IgD-negative memory B cell (primary cell): ENCODE measurements at regions not wholly inside any gene's neighbourhood (a gene's known extent, or its start where the extent isn't known, plus 50 kb on each side); places are given as distances from the start of the nearest gene placed in this dataset.

ENCODE experiments used
- H3K27ac Mint-ChIP-seq, 3 donors: one replicate each; pipeline ENCODE4 v1.8.0; 2020 to 2022; ENCODE audit warnings: mild to moderate bottlenecking in 3 of 3, mixed read lengths in 3 of 3, moderate library complexity in 1 of 3
- H3K27me3 Mint-ChIP-seq: one replicate; pipeline ENCODE4 v1.8.0; 2021; ENCODE audit warnings: mixed read lengths
- H3K36me3 Mint-ChIP-seq: one replicate; pipeline ENCODE4 v1.8.0; 2020; ENCODE audit warnings: mild to moderate bottlenecking, mixed read lengths
- H3K4me1 Mint-ChIP-seq, 3 donors: one replicate each; pipeline ENCODE4 v1.8.0; 2020 to 2022; ENCODE audit warnings: mixed read lengths in 3 of 3, mild to moderate bottlenecking in 1 of 3
- H3K4me3 Mint-ChIP-seq, 4 donors: one replicate each; pipeline ENCODE4 v1.8.0; 2020 to 2022; ENCODE audit warnings: mild to moderate bottlenecking in 4 of 4, mixed read lengths in 4 of 4, moderate library complexity in 3 of 4
- H3K9me3 Mint-ChIP-seq, 3 donors: one replicate each; pipeline ENCODE4 v1.8.0; 2020 to 2021; ENCODE audit warnings: mixed read lengths in 3 of 3, mild to moderate bottlenecking in 1 of 3

- Mint-ChIP-seq H3K27ac (no peak overlapping the region), H3K27me3 (no peaks in the 10 kb centered on the region), H3K9me3 (no peaks in the 10 kb centered on the region), H3K36me3 (no peaks in the 10 kb centered on the region), H3K4me1 (no peaks in the 10 kb centered on the region), H3K4me3 (no peak overlapping the region)
Observed at GRCh38 chr15:62770752-62771151, 271.8 kb upstream of the TPM1 start.

- no peak overlapping the region for H3K27ac Mint-ChIP-seq
- H3K27me3 Mint-ChIP-seq: no peaks in the 10 kb centered on the region
- no peak overlapping the region for H3K4me3 Mint-ChIP-seq
- H3K4me1 Mint-ChIP-seq: no peaks in the 10 kb centered on the region
- no peaks in the 10 kb centered on the region for H3K36me3 Mint-ChIP-seq
- H3K9me3 Mint-ChIP-seq: no peaks in the 10 kb centered on the region
Observed at GRCh38 chr15:62771234-62771633, 271.3 kb upstream of the TPM1 start.

- H3K27ac Mint-ChIP-seq: no peak overlapping the region
- H3K4me3 Mint-ChIP-seq: no peak overlapping the region
- no peaks in the 10 kb centered on the region for H3K4me1 Mint-ChIP-seq
- no peaks in the 10 kb centered on the region for H3K9me3 Mint-ChIP-seq
- H3K27me3 Mint-ChIP-seq: no peaks in the 10 kb centered on the region
- H3K36me3 Mint-ChIP-seq: no peaks in the 10 kb centered on the region
Observed at GRCh38 chr15:62773369-62774165, 269.0 kb upstream of the TPM1 start.

GRCh38 chr15:62775932-62776331 lies 266.6 kb upstream of the TPM1 start:
- H3K27me3 Mint-ChIP-seq: no peaks in the 10 kb centered on the region
- H3K4me3 Mint-ChIP-seq: no peak overlapping the region
- no peaks in the 10 kb centered on the region for H3K9me3 Mint-ChIP-seq
- no peaks in the 10 kb centered on the region for H3K4me1 Mint-ChIP-seq
- no peak overlapping the region for H3K27ac Mint-ChIP-seq
- H3K36me3 Mint-ChIP-seq: no peaks in the 10 kb centered on the region

GRCh38 chr15:62777671-62778070 lies 264.9 kb upstream of the TPM1 start:
- Mint-ChIP-seq H3K27me3 (peaks cover 4% of the 10 kb centered on the region), H3K4me1 (no peaks in the 10 kb centered on the region), H3K27ac (no peak overlapping the region), H3K4me3 (no peak overlapping the region), H3K36me3 (no peaks in the 10 kb centered on the region), H3K9me3 (no peaks in the 10 kb centered on the region)

GRCh38 chr15:62779036-62779770 lies 263.3 kb upstream of the TPM1 start:
- Mint-ChIP-seq H3K36me3 (no peaks in the 10 kb centered on the region), H3K9me3 (no peaks in the 10 kb centered on the region), H3K4me1 (no peaks in the 10 kb centered on the region)

GRCh38 chr15:62779899-62780298 lies 262.6 kb upstream of the TPM1 start:
- peaks cover 4% of the 10 kb centered on the region for H3K27me3 Mint-ChIP-seq

More at GRCh38 chr15:62779036-62779770, 263.3 kb upstream of the TPM1 start:
- H3K4me3 Mint-ChIP-seq: no peak overlapping the region
- peaks cover 4% of the 10 kb centered on the region for H3K27me3 Mint-ChIP-seq
- H3K27ac Mint-ChIP-seq: no peak overlapping the region

GRCh38 chr15:62781081-62781497 lies 261.5 kb upstream of the TPM1 start:
- Mint-ChIP-seq H3K27ac (no peak overlapping the region), H3K9me3 (no peaks in the 10 kb centered on the region), H3K27me3 (peaks cover 4% of the 10 kb centered on the region), H3K4me1 (no peaks in the 10 kb centered on the region), H3K36me3 (no peaks in the 10 kb centered on the region), H3K4me3 (no peak overlapping the region)

More at GRCh38 chr15:62779899-62780298, 262.6 kb upstream of the TPM1 start:
- Mint-ChIP-seq H3K4me1 (no peaks in the 10 kb centered on the region), H3K9me3 (no peaks in the 10 kb centered on the region), H3K36me3 (no peaks in the 10 kb centered on the region), H3K4me3 (no peak overlapping the region), H3K27ac (no peak overlapping the region)

GRCh38 chr15:62782071-62782841 lies 260.3 kb upstream of the TPM1 start:
- Mint-ChIP-seq H3K4me1 (no peaks in the 10 kb centered on the region), H3K9me3 (no peaks in the 10 kb centered on the region), H3K4me3 (no peak overlapping the region), H3K27me3 (peaks cover 6% of the 10 kb centered on the region), H3K27ac (no peak overlapping the region), H3K36me3 (no peaks in the 10 kb centered on the region)

GRCh38 chr15:62782896-62783295 lies 259.7 kb upstream of the TPM1 start:
- no peak overlapping the region for H3K27ac Mint-ChIP-seq
- no peaks in the 10 kb centered on the region for H3K36me3 Mint-ChIP-seq
- H3K4me1 Mint-ChIP-seq: no peaks in the 10 kb centered on the region
- H3K9me3 Mint-ChIP-seq: no peaks in the 10 kb centered on the region
- H3K4me3 Mint-ChIP-seq: no peak overlapping the region
- H3K27me3 Mint-ChIP-seq: peaks cover 6% of the 10 kb centered on the region

- Mint-ChIP-seq H3K4me1 (no peaks in the 10 kb centered on the region), H3K27ac (no peak overlapping the region), H3K4me3 (no peak overlapping the region), H3K9me3 (no peaks in the 10 kb centered on the region), H3K36me3 (no peaks in the 10 kb centered on the region), H3K27me3 (peaks cover 6% of the 10 kb centered on the region)
Observed at GRCh38 chr15:62783303-62783957, 259.1 kb upstream of the TPM1 start.

GRCh38 chr15:62785881-62786828 lies 256.4 kb upstream of the TPM1 start:
- Mint-ChIP-seq H3K4me3 (no peak overlapping the region), H3K27ac (no peak overlapping the region), H3K9me3 (no peaks in the 10 kb centered on the region), H3K4me1 (no peaks in the 10 kb centered on the region), H3K27me3 (peaks cover 6% of the 10 kb centered on the region), H3K36me3 (no peaks in the 10 kb centered on the region)

- peaks cover 4% of the 10 kb centered on the region for H3K27me3 Mint-ChIP-seq
- no peaks in the 10 kb centered on the region for H3K36me3 Mint-ChIP-seq
- H3K27ac Mint-ChIP-seq: no peak overlapping the region
- H3K4me3 Mint-ChIP-seq: no peak overlapping the region
- no peaks in the 10 kb centered on the region for H3K9me3 Mint-ChIP-seq
- H3K4me1 Mint-ChIP-seq: no peaks in the 10 kb centered on the region
Observed at GRCh38 chr15:62787401-62787800, 255.1 kb upstream of the TPM1 start.

- Mint-ChIP-seq H3K4me1 (no peaks in the 10 kb centered on the region), H3K9me3 (no peaks in the 10 kb centered on the region), H3K36me3 (no peaks in the 10 kb centered on the region), H3K27ac (no peak overlapping the region), H3K27me3 (peaks cover 2% of the 10 kb centered on the region), H3K4me3 (no peak overlapping the region)
Observed at GRCh38 chr15:62788224-62788623, 254.3 kb upstream of the TPM1 start.
